ENCODE measurements at regions not wholly inside any gene's neighbourhood (a gene's known extent, or its start where the extent isn't known, plus 50 kb on each side); places are given as distances from the start of the nearest gene placed in this dataset.

- no peak for TF ChIP-seq POLR2A (IDR thresholded peaks at IDR 0.05)
- TF ChIP-seq, protein P1, sequence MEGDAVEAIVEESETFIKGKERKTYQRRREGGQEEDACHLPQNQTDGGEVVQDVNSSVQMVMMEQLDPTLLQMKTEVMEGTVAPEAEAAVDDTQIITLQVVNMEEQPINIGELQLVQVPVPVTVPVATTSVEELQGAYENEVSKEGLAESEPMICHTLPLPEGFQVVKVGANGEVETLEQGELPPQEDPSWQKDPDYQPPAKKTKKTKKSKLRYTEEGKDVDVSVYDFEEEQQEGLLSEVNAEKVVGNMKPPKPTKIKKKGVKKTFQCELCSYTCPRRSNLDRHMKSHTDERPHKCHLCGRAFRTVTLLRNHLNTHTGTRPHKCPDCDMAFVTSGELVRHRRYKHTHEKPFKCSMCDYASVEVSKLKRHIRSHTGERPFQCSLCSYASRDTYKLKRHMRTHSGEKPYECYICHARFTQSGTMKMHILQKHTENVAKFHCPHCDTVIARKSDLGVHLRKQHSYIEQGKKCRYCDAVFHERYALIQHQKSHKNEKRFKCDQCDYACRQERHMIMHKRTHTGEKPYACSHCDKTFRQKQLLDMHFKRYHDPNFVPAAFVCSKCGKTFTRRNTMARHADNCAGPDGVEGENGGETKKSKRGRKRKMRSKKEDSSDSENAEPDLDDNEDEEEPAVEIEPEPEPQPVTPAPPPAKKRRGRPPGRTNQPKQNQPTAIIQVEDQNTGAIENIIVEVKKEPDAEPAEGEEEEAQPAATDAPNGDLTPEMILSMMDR (IDR thresholded peaks at IDR 0.05 in 4 of 5, conservative IDR thresholded peaks at IDR 0.05 in 1 of 5): no peak
Observed at GRCh38 chr11:90453525-90453924, 230.7 kb upstream of the CHORDC1 start.
